Astrocyte (in vitro differentiated cells and primary cell): ENCODE measurements at regions not wholly inside any gene's neighbourhood (a gene's known extent, or its start where the extent isn't known, plus 50 kb on each side); places are given as distances from the start of the nearest gene placed in this dataset.

Source experiments
- DNase-seq: peaks from one replicate; pipeline ENCODE4 v3.0.0-alpha.2; 2010; ENCODE audit warnings: low read depth
- FAIRE-seq: peaks from 2 replicates; lab custom pipeline; 2011; peaks lifted over from hg19 to GRCh38; lab: Jason Lieb, UNC
- H2AFZ ChIP-seq: 2 replicates; pipeline ENCODE4 v1.6.0; 2012; ENCODE audit warnings: low read depth, low read length, inconsistent platforms
- H3K27ac ChIP-seq: 2 replicates; pipeline ENCODE4 v1.5.1; 2011; ENCODE audit warnings: low read depth, low read length, inconsistent platforms
- H3K27me3 ChIP-seq: 2 replicates; pipeline ENCODE4 v1.6.0; 2011; ENCODE audit warnings: low read length, inconsistent platforms; ENCODE audit not compliant: insufficient read depth
- H3K36me3 ChIP-seq: 2 replicates; pipeline ENCODE4 v1.5.1; 2011; ENCODE audit warnings: low read length, inconsistent platforms; ENCODE audit not compliant: insufficient read depth
- H3K4me1 ChIP-seq: 2 replicates; pipeline ENCODE4 v1.5.1; 2011; ENCODE audit warnings: low read length, inconsistent platforms; ENCODE audit not compliant: insufficient read depth
- H3K4me2 ChIP-seq: 2 replicates; pipeline ENCODE4 v1.6.0; 2012; ENCODE audit warnings: low read length, inconsistent platforms
- H3K4me3 ChIP-seq: 2 replicates; pipeline ENCODE4 v1.5.1; 2011; ENCODE audit warnings: low read depth, mild to moderate bottlenecking, low read length, inconsistent platforms; ENCODE audit not compliant: insufficient read depth
- H3K79me2 ChIP-seq: 2 replicates; pipeline ENCODE4 v1.6.0; 2012; ENCODE audit warnings: mild to moderate bottlenecking, low read length, inconsistent platforms; ENCODE audit not compliant: insufficient read depth
- H3K9ac ChIP-seq: 2 replicates; pipeline ENCODE4 v1.6.0; 2012; ENCODE audit warnings: mild to moderate bottlenecking, low read length, inconsistent platforms
- H3K9me3 ChIP-seq: 2 replicates; pipeline ENCODE4 v1.5.1; 2012; ENCODE audit warnings: low read depth, mild to moderate bottlenecking, low read length, inconsistent platforms; ENCODE audit not compliant: insufficient read depth
- H4K20me1 ChIP-seq: 2 replicates; pipeline ENCODE4 v1.6.0; 2012; ENCODE audit warnings: low read length, inconsistent platforms; ENCODE audit not compliant: insufficient read depth
- H3K27ac Mint-ChIP-seq: one replicate; pipeline ENCODE4 v1.8.0; 2021; ENCODE audit warnings: mild to moderate bottlenecking, mixed read lengths; ENCODE audit not compliant: unreplicated experiment
- H3K27me3 Mint-ChIP-seq: one replicate; pipeline ENCODE4 v1.8.0; 2021; ENCODE audit warnings: low read depth, mixed read lengths; ENCODE audit not compliant: unreplicated experiment
- H3K36me3 Mint-ChIP-seq: one replicate; pipeline ENCODE4 v1.8.0; 2021; ENCODE audit warnings: low read depth, mixed read lengths; ENCODE audit not compliant: unreplicated experiment
- H3K4me1 Mint-ChIP-seq: one replicate; pipeline ENCODE4 v1.8.0; 2021; ENCODE audit warnings: low read depth, mixed read lengths; ENCODE audit not compliant: unreplicated experiment
- H3K4me3 Mint-ChIP-seq: one replicate; pipeline ENCODE4 v1.8.0; 2021; ENCODE audit warnings: mild to moderate bottlenecking, moderate library complexity, mixed read lengths; ENCODE audit not compliant: unreplicated experiment
- H3K9me3 Mint-ChIP-seq: one replicate; pipeline ENCODE4 v1.8.0; 2021; ENCODE audit warnings: mild to moderate bottlenecking, mixed read lengths; ENCODE audit not compliant: unreplicated experiment
- EZH2 ChIP-seq: IDR thresholded peaks from 2 replicates; pipeline ENCODE4 v1.6.1; 2012; ENCODE audit warnings: mild to moderate bottlenecking, low read length, inconsistent platforms; ENCODE audit not compliant: insufficient read depth
- TF ChIP-seq, protein P1 (sequence below): IDR thresholded peaks from 2 replicates; pipeline ENCODE4 v1.5.1; 2011; ENCODE audit warnings: low read depth, mild to moderate bottlenecking, inconsistent platforms, low read length, moderate library complexity; ENCODE audit not compliant: insufficient read depth

DNA sequence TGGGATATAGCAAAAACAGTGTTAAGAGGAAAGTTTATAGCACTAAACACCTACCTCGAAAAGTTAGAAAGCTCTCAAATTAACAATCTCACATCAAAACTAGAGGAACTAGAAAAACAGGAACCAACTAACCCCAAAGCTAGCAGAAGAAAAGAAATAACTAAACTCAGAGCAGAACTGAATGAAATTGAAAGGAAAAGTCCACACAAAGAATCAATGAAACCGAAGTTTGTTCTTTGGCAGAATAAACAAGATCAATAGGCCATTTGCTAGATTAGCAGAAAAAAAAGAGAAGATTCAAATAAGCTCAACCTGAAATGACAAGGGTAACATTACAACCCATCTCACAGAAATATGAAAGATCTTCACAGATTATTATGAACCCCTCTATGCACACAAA is 234.8 kb upstream of the ISL1 start:
- Mint-ChIP-seq H3K4me1 (no peaks in the 10 kb centered on the region), H3K4me3 (no peak overlapping the region), H3K27me3 (no peaks in the 10 kb centered on the region), H3K9me3 (no peaks in the 10 kb centered on the region), H3K27ac (no peak overlapping the region), H3K36me3 (no peaks in the 10 kb centered on the region)
- Histone ChIP-seq H3K9me3 (no peaks in the 10 kb centered on the region), H3K9ac (no peak overlapping the region), H2AFZ (no peak overlapping the region), H3K4me3 (no peak overlapping the region), H3K27ac (no peak overlapping the region), H3K36me3 (no peaks in the 10 kb centered on the region), H3K27me3 (no peaks in the 10 kb centered on the region), H3K4me1 (no peaks in the 10 kb centered on the region), H3K4me2 (no peak overlapping the region), H3K79me2 (no peaks in the 10 kb centered on the region), H4K20me1 (no peaks in the 10 kb centered on the region)
- DNase-seq, result no peak
- no peak for FAIRE-seq
- no peak for TF ChIP-seq EZH2
- TF ChIP-seq, protein P1, sequence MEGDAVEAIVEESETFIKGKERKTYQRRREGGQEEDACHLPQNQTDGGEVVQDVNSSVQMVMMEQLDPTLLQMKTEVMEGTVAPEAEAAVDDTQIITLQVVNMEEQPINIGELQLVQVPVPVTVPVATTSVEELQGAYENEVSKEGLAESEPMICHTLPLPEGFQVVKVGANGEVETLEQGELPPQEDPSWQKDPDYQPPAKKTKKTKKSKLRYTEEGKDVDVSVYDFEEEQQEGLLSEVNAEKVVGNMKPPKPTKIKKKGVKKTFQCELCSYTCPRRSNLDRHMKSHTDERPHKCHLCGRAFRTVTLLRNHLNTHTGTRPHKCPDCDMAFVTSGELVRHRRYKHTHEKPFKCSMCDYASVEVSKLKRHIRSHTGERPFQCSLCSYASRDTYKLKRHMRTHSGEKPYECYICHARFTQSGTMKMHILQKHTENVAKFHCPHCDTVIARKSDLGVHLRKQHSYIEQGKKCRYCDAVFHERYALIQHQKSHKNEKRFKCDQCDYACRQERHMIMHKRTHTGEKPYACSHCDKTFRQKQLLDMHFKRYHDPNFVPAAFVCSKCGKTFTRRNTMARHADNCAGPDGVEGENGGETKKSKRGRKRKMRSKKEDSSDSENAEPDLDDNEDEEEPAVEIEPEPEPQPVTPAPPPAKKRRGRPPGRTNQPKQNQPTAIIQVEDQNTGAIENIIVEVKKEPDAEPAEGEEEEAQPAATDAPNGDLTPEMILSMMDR, result no peak

DNA sequence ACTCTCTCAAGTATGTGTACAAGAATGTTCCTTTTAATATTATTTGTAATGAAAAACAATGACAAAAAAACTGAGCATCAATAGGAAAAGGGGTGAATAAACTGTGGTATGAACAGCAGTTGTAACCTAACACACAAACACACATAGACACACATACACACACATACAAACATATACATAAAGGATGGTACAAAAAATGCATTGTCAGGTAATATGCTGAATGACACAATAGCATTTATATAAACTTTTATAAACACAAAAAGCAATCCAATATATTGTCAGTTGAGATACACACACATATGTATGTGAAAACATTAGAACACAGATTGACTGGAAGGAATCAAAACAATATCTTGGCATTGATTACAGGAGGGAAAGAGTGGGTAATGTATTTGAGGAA is 227.0 kb upstream of the ISL1 start:
- Histone ChIP-seq H3K9ac (no peak overlapping the region), H3K27me3 (no peaks in the 10 kb centered on the region), H3K4me1 (no peaks in the 10 kb centered on the region), H3K4me3 (no peak overlapping the region), H3K4me2 (no peak overlapping the region), H3K27ac (no peak overlapping the region), H3K36me3 (no peaks in the 10 kb centered on the region), H3K9me3 (no peaks in the 10 kb centered on the region), H2AFZ (no peak overlapping the region), H3K79me2 (no peaks in the 10 kb centered on the region), H4K20me1 (no peaks in the 10 kb centered on the region)
- Mint-ChIP-seq H3K27ac (no peak overlapping the region), H3K27me3 (no peaks in the 10 kb centered on the region), H3K4me1 (peaks cover 4% of the 10 kb centered on the region), H3K9me3 (peaks cover under 1% of the 10 kb centered on the region), H3K4me3 (no peak overlapping the region), H3K36me3 (no peaks in the 10 kb centered on the region)
- DNase-seq (no peak), FAIRE-seq (no peak)
- no peak for TF ChIP-seq EZH2
- TF ChIP-seq, protein P1, result no peak

DNA sequence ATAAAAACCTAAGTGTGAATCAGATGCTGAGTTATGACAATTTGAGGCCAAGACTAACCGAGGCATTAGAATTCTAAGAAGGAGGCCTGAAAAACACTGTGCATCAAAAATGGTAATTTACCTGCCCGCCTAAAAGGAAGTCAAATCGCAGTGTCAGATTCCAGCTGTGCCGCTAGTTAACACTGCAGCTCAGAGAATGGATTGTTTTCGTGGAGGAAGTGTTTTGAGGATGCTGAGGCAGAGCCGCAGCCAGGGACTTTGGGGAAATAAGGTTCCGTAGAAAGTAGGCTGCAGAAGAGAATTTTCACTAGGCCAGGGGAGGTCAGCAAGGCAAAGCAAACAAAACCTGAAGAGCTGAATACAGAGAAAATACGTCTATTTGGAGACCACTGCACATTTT is 226.4 kb upstream of the ISL1 start:
- no peaks in the 10 kb centered on the region for H3K9me3 ChIP-seq
- peaks cover 3% of the 10 kb centered on the region for H3K9me3 Mint-ChIP-seq
- no peaks in the 10 kb centered on the region for H3K4me1 ChIP-seq
- TF ChIP-seq EZH2, result no peak
- TF ChIP-seq, protein P1, result no peak
- no peak overlapping the region for H3K4me3 Mint-ChIP-seq
- H3K27me3 Mint-ChIP-seq, result no peaks in the 10 kb centered on the region
- no peak overlapping the region for H3K27ac ChIP-seq
- H3K9ac ChIP-seq, result no peak overlapping the region
- no peak for FAIRE-seq
- DNase-seq, result no peak
- H3K4me2 ChIP-seq, result no peak overlapping the region
- H3K4me1 Mint-ChIP-seq, result peaks cover 4% of the 10 kb centered on the region
- H3K36me3 Mint-ChIP-seq, result no peaks in the 10 kb centered on the region
- H3K27me3 ChIP-seq, result no peaks in the 10 kb centered on the region
- H3K27ac Mint-ChIP-seq, result no peak overlapping the region
- H3K79me2 ChIP-seq, result no peaks in the 10 kb centered on the region
- H3K4me3 ChIP-seq, result no peak overlapping the region
- no peak overlapping the region for H2AFZ ChIP-seq
- no peaks in the 10 kb centered on the region for H3K36me3 ChIP-seq
- H4K20me1 ChIP-seq, result no peaks in the 10 kb centered on the region
